Activated CD4-positive, alpha-beta T cell treated with anti-CD3 and anti-CD28 coated beads, Interleukin-2, amount 50 U/mL, for 24 hours (primary cell): ENCODE measurements at regions not wholly inside any gene's neighbourhood (a gene's known extent, or its start where the extent isn't known, plus 50 kb on each side); places are given as distances from the start of the nearest gene placed in this dataset.
"Not testable (repeated sequence)": the region's sequence is repeated elsewhere in the genome, so short reads cannot be mapped to it uniquely, and the experiment has no call there.

Source experiments
- DNase-seq, 2 donors: peaks; one replicate each; pipeline ENCODE4 v3.0.0-alpha.2; 2020; ENCODE audit warnings: low read depth in 1 of 2, low spot score in 1 of 2

GRCh38 chr5:163695830-163696578 lies 190.6 kb downstream of the MAT2B start:
- no peak for DNase-seq

- DNase-seq, result no peak
These were observed 191.1 kb downstream of the MAT2B start for GRCh38 chr5:163696579-163696887.

GRCh38 chr5:163706053-163706771 lies 200.8 kb downstream of the MAT2B start:
- no peak for DNase-seq

GRCh38 chr5:163712011-163712410 lies 206.6 kb downstream of the MAT2B start:
- DNase-seq, result no peak

GRCh38 chr5:163718272-163718671 lies 212.9 kb downstream of the MAT2B start:
- no peak for DNase-seq

GRCh38 chr5:163724305-163724704 lies 218.9 kb downstream of the MAT2B start:
- DNase-seq, result no peak

- no peak for DNase-seq
These were observed 221.6 kb downstream of the MAT2B start for GRCh38 chr5:163727028-163727427.

- no peak for DNase-seq
These were observed 224.9 kb downstream of the MAT2B start for GRCh38 chr5:163730206-163730756.

- DNase-seq, result no peak
These were observed 225.8 kb downstream of the MAT2B start for GRCh38 chr5:163731256-163731655.

GRCh38 chr5:163735069-163735468 lies 229.7 kb downstream of the MAT2B start:
- no peak for DNase-seq

GRCh38 chr5:163747586-163747985 lies 242.2 kb downstream of the MAT2B start:
- DNase-seq, result no peak

GRCh38 chr5:163748934-163749333 lies 243.5 kb downstream of the MAT2B start:
- no peak for DNase-seq

GRCh38 chr5:163750415-163750814 lies 245.0 kb downstream of the MAT2B start:
- DNase-seq, result not testable (repeated sequence)

- no peak for DNase-seq
These were observed 250.1 kb downstream of the MAT2B start for GRCh38 chr5:163755505-163755904.

GRCh38 chr5:163756170-163756569 lies 250.8 kb downstream of the MAT2B start:
- no peak for DNase-seq

- no peak for DNase-seq
These were observed 251.9 kb downstream of the MAT2B start for GRCh38 chr5:163757344-163757743.

GRCh38 chr5:163758283-163758711 lies 252.9 kb downstream of the MAT2B start:
- no peak for DNase-seq

GRCh38 chr5:163759000-163759704 lies 253.7 kb downstream of the MAT2B start:
- no peak for DNase-seq

GRCh38 chr5:163760498-163760897 lies 255.1 kb downstream of the MAT2B start:
- DNase-seq, result no peak

- no peak for DNase-seq
These were observed 261.7 kb downstream of the MAT2B start for GRCh38 chr5:163766936-163767670.

- DNase-seq, result no peak
These were observed 265.2 kb downstream of the MAT2B start for GRCh38 chr5:163770625-163771024.
